ENCODE measurements at regions not wholly inside any gene's neighbourhood (a gene's known extent, or its start where the extent isn't known, plus 50 kb on each side); places are given as distances from the start of the nearest gene placed in this dataset.
A peak's percentile ranks its signal among the peaks of the same experiment; 100 is the strongest.

- Mint-ChIP-seq H3K4me1 (peaks cover 14% of the 10 kb centered on the region), H3K27ac (no peak overlapping the region), H3K36me3 (ENCODE audit: low read depth) (no peaks in the 10 kb centered on the region), H3K9me3 (peaks cover 9% of the 10 kb centered on the region), H3K27me3 (peaks cover 11% of the 10 kb centered on the region), H3K4me3 (no peak overlapping the region)
- POLR2A ChIA-PET = no interaction called here
- CTCF ChIA-PET = interaction anchor here (1.1 to 1.2 kb wide), 2 partner anchors 169 to 178 kb away, joined by 4 to 6 read pairs; no protein-coding TSS in a partner anchor
- DNase-seq = no peak
Observed at GRCh38 chr13:24050292-24050711, 110.2 kb upstream of the SPATA13 start.

- CTCF ChIA-PET = interaction anchor here (0.9 to 4.1 kb wide), 5 partner anchors 152 to 178 kb away, joined by 3 to 42 read pairs (median 6); no protein-coding TSS in a partner anchor
Observed at GRCh38 chr13:24050796-24051715, 109.5 kb upstream of the SPATA13 start.

GRCh38 chr13:24052547-24053518, 107.7 kb upstream of the SPATA13 start:
- peaks cover 10% of the 10 kb centered on the region for H3K27me3 Mint-ChIP-seq
- H3K27ac Mint-ChIP-seq = no peak overlapping the region
- H3K4me1 Mint-ChIP-seq = peaks cover 14% of the 10 kb centered on the region
- ChIA-PET CTCF (interaction anchor here (0.7 to 4.1 kb wide), 17 partner anchors 10 to 202 kb away, joined by 3 to 42 read pairs (median 5); no protein-coding TSS in a partner anchor), POLR2A (interaction anchor here (1.0 to 1.8 kb wide), 2 partner anchors 108 to 172 kb away, joined by 4 to 5 read pairs; partner anchors contain the start of gene SPATA13)
- H3K36me3 Mint-ChIP-seq (ENCODE audit: low read depth) = no peaks in the 10 kb centered on the region
- H3K9me3 Mint-ChIP-seq = no peaks in the 10 kb centered on the region
- DNase-seq = no peak
- no peak overlapping the region for H3K4me3 Mint-ChIP-seq

More at GRCh38 chr13:24050796-24051715, 109.5 kb upstream of the SPATA13 start:
- H3K4me1 Mint-ChIP-seq = peaks cover 14% of the 10 kb centered on the region
- no peak for DNase-seq
- no peaks in the 10 kb centered on the region for H3K36me3 Mint-ChIP-seq (ENCODE audit: low read depth)
- POLR2A ChIA-PET = no interaction called here
- no peak overlapping the region for H3K27ac Mint-ChIP-seq
- peaks cover 9% of the 10 kb centered on the region for H3K9me3 Mint-ChIP-seq
- peaks cover 14% of the 10 kb centered on the region for H3K27me3 Mint-ChIP-seq
- H3K4me3 Mint-ChIP-seq = no peak overlapping the region

GRCh38 chr13:24053519-24054251, 106.8 kb upstream of the SPATA13 start:
- Mint-ChIP-seq H3K36me3 (ENCODE audit: low read depth) (no peaks in the 10 kb centered on the region), H3K27ac (no peak overlapping the region), H3K4me1 (peaks cover 14% of the 10 kb centered on the region), H3K9me3 (no peaks in the 10 kb centered on the region), H3K4me3 (no peak overlapping the region), H3K27me3 (peaks cover 10% of the 10 kb centered on the region)
- DNase-seq = peak; percentile 73
- POLR2A ChIA-PET = interaction anchor here (1.0 to 1.8 kb wide), 2 partner anchors 107 to 172 kb away, joined by 4 to 5 read pairs; partner anchors contain the start of gene SPATA13
- CTCF ChIA-PET = interaction anchor here (0.7 to 4.1 kb wide), 18 partner anchors 9 to 202 kb away, joined by 3 to 42 read pairs (median 5); no protein-coding TSS in a partner anchor

GRCh38 chr13:24056616-24057137, 103.8 kb upstream of the SPATA13 start:
- H3K27me3 Mint-ChIP-seq = peaks cover 10% of the 10 kb centered on the region
- no peak overlapping the region for H3K4me3 Mint-ChIP-seq
- ChIA-PET POLR2A (no interaction called here), CTCF (interaction anchor here (0.8 kb wide), 1 partner anchor 21 kb away, joined by 3 read pairs; no protein-coding TSS in a partner anchor)
- peaks cover 7% of the 10 kb centered on the region for H3K4me1 Mint-ChIP-seq
- no peaks in the 10 kb centered on the region for H3K9me3 Mint-ChIP-seq
- DNase-seq = no peak
- no peaks in the 10 kb centered on the region for H3K36me3 Mint-ChIP-seq (ENCODE audit: low read depth)
- no peak overlapping the region for H3K27ac Mint-ChIP-seq

- POLR2A ChIA-PET = no interaction called here
- CTCF ChIA-PET = interaction anchor here (1.2 kb wide), 1 partner anchor 168 kb away, joined by 3 read pairs; no protein-coding TSS in a partner anchor
- Mint-ChIP-seq H3K36me3 (ENCODE audit: low read depth) (no peaks in the 10 kb centered on the region), H3K27ac (no peak overlapping the region), H3K4me1 (peaks cover 10% of the 10 kb centered on the region), H3K27me3 (peaks cover 2% of the 10 kb centered on the region), H3K9me3 (no peaks in the 10 kb centered on the region), H3K4me3 (no peak overlapping the region)
- DNase-seq = no peak
Observed at GRCh38 chr13:24060993-24061392, 99.5 kb upstream of the SPATA13 start.

- H3K9me3 Mint-ChIP-seq = no peaks in the 10 kb centered on the region
- POLR2A ChIA-PET = interaction anchor here (0.7 kb wide), 1 partner anchor 161 kb away, joined by 3 read pairs; no protein-coding TSS in a partner anchor
- CTCF ChIA-PET = interaction anchor here (1.4 kb wide), 1 partner anchor 9 kb away, joined by 5 read pairs; no protein-coding TSS in a partner anchor
Observed at GRCh38 chr13:24063281-24063877, 97.1 kb upstream of the SPATA13 start.

GRCh38 chr13:24064371-24064770, 96.1 kb upstream of the SPATA13 start:
- H3K27ac Mint-ChIP-seq = no peak overlapping the region
- no peaks in the 10 kb centered on the region for H3K9me3 Mint-ChIP-seq
- H3K27me3 Mint-ChIP-seq = peaks cover 18% of the 10 kb centered on the region
- H3K4me3 Mint-ChIP-seq = no peak overlapping the region
- peaks cover 10% of the 10 kb centered on the region for H3K4me1 Mint-ChIP-seq
- H3K36me3 Mint-ChIP-seq (ENCODE audit: low read depth) = no peaks in the 10 kb centered on the region
- ChIA-PET POLR2A (no interaction called here), CTCF (no interaction called here)
- DNase-seq = no peak

More at GRCh38 chr13:24063281-24063877, 97.1 kb upstream of the SPATA13 start:
- no peaks in the 10 kb centered on the region for H3K36me3 Mint-ChIP-seq (ENCODE audit: low read depth)
- H3K27ac Mint-ChIP-seq = no peak overlapping the region
- DNase-seq = no peak
- H3K27me3 Mint-ChIP-seq = peaks cover 10% of the 10 kb centered on the region
- peaks cover 10% of the 10 kb centered on the region for H3K4me1 Mint-ChIP-seq
- no peak overlapping the region for H3K4me3 Mint-ChIP-seq

GRCh38 chr13:24065176-24065575, 95.3 kb upstream of the SPATA13 start:
- Mint-ChIP-seq H3K27me3 (peaks cover 19% of the 10 kb centered on the region), H3K27ac (no peak overlapping the region), H3K4me3 (no peak overlapping the region), H3K4me1 (peaks cover 10% of the 10 kb centered on the region), H3K36me3 (ENCODE audit: low read depth) (no peaks in the 10 kb centered on the region), H3K9me3 (no peaks in the 10 kb centered on the region)
- no peak for DNase-seq
- CTCF ChIA-PET = no interaction called here
- POLR2A ChIA-PET = no interaction called here

- no peak overlapping the region for H3K4me3 Mint-ChIP-seq
- H3K27ac Mint-ChIP-seq = no peak overlapping the region
- peaks cover 10% of the 10 kb centered on the region for H3K4me1 Mint-ChIP-seq
- ChIA-PET CTCF (no interaction called here), POLR2A (interaction anchor here (1.0 kb wide), 1 partner anchor 95 kb away, joined by 3 read pairs; no protein-coding TSS in a partner anchor)
- peaks cover 26% of the 10 kb centered on the region for H3K27me3 Mint-ChIP-seq
- no peaks in the 10 kb centered on the region for H3K36me3 Mint-ChIP-seq (ENCODE audit: low read depth)
- no peaks in the 10 kb centered on the region for H3K9me3 Mint-ChIP-seq
- DNase-seq = no peak
Observed at GRCh38 chr13:24066405-24067295, 93.9 kb upstream of the SPATA13 start.

GRCh38 chr13:24068472-24068871, 92.0 kb upstream of the SPATA13 start:
- POLR2A ChIA-PET = no interaction called here
- Mint-ChIP-seq H3K9me3 (no peaks in the 10 kb centered on the region), H3K4me3 (no peak overlapping the region), H3K27me3 (peaks cover 24% of the 10 kb centered on the region), H3K27ac (no peak overlapping the region), H3K4me1 (peaks cover 7% of the 10 kb centered on the region), H3K36me3 (ENCODE audit: low read depth) (no peaks in the 10 kb centered on the region)
- CTCF ChIA-PET = no interaction called here
- no peak for DNase-seq

Measured in activated CD4-positive, alpha-beta memory T cell treated with anti-CD3 and anti-CD28 coated beads, Interleukin-2, amount 10 ng/mL, durations not matched to agents 7 days and 5 days (primary cell).